ENCODE measurements at regions not wholly inside any gene's neighbourhood (a gene's known extent, or its start where the extent isn't known, plus 50 kb on each side); places are given as distances from the start of the nearest gene placed in this dataset.

GRCh38 chr4:121237069-121237399 is 72.9 kb upstream of the TNIP3 start (continued):
- TF ChIP-seq, protein P1, sequence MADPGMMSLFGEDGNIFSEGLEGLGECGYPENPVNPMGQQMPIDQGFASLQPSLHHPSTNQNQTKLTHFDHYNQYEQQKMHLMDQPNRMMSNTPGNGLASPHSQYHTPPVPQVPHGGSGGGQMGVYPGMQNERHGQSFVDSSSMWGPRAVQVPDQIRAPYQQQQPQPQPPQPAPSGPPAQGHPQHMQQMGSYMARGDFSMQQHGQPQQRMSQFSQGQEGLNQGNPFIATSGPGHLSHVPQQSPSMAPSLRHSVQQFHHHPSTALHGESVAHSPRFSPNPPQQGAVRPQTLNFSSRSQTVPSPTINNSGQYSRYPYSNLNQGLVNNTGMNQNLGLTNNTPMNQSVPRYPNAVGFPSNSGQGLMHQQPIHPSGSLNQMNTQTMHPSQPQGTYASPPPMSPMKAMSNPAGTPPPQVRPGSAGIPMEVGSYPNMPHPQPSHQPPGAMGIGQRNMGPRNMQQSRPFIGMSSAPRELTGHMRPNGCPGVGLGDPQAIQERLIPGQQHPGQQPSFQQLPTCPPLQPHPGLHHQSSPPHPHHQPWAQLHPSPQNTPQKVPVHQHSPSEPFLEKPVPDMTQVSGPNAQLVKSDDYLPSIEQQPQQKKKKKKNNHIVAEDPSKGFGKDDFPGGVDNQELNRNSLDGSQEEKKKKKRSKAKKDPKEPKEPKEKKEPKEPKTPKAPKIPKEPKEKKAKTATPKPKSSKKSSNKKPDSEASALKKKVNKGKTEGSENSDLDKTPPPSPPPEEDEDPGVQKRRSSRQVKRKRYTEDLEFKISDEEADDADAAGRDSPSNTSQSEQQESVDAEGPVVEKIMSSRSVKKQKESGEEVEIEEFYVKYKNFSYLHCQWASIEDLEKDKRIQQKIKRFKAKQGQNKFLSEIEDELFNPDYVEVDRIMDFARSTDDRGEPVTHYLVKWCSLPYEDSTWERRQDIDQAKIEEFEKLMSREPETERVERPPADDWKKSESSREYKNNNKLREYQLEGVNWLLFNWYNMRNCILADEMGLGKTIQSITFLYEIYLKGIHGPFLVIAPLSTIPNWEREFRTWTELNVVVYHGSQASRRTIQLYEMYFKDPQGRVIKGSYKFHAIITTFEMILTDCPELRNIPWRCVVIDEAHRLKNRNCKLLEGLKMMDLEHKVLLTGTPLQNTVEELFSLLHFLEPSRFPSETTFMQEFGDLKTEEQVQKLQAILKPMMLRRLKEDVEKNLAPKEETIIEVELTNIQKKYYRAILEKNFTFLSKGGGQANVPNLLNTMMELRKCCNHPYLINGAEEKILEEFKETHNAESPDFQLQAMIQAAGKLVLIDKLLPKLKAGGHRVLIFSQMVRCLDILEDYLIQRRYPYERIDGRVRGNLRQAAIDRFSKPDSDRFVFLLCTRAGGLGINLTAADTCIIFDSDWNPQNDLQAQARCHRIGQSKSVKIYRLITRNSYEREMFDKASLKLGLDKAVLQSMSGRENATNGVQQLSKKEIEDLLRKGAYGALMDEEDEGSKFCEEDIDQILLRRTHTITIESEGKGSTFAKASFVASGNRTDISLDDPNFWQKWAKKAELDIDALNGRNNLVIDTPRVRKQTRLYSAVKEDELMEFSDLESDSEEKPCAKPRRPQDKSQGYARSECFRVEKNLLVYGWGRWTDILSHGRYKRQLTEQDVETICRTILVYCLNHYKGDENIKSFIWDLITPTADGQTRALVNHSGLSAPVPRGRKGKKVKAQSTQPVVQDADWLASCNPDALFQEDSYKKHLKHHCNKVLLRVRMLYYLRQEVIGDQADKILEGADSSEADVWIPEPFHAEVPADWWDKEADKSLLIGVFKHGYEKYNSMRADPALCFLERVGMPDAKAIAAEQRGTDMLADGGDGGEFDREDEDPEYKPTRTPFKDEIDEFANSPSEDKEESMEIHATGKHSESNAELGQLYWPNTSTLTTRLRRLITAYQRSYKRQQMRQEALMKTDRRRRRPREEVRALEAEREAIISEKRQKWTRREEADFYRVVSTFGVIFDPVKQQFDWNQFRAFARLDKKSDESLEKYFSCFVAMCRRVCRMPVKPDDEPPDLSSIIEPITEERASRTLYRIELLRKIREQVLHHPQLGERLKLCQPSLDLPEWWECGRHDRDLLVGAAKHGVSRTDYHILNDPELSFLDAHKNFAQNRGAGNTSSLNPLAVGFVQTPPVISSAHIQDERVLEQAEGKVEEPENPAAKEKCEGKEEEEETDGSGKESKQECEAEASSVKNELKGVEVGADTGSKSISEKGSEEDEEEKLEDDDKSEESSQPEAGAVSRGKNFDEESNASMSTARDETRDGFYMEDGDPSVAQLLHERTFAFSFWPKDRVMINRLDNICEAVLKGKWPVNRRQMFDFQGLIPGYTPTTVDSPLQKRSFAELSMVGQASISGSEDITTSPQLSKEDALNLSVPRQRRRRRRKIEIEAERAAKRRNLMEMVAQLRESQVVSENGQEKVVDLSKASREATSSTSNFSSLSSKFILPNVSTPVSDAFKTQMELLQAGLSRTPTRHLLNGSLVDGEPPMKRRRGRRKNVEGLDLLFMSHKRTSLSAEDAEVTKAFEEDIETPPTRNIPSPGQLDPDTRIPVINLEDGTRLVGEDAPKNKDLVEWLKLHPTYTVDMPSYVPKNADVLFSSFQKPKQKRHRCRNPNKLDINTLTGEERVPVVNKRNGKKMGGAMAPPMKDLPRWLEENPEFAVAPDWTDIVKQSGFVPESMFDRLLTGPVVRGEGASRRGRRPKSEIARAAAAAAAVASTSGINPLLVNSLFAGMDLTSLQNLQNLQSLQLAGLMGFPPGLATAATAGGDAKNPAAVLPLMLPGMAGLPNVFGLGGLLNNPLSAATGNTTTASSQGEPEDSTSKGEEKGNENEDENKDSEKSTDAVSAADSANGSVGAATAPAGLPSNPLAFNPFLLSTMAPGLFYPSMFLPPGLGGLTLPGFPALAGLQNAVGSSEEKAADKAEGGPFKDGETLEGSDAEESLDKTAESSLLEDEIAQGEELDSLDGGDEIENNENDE (IDR thresholded peaks at IDR 0.05; ENCODE audit: insufficient replicate concordance, low read length), result no peak
- TF ChIP-seq KDM5A (IDR thresholded peaks at IDR 0.05; ENCODE audit: low read length), result no peak
- TF ChIP-seq SP4 (IDR thresholded peaks at IDR 0.05; ENCODE audit: low read length), result no peak
- TF ChIP-seq SP1 (IDR thresholded peaks at IDR 0.05; ENCODE audit: low read depth, low read length), result no peak
- TF ChIP-seq CTBP2 (IDR thresholded peaks at IDR 0.05; ENCODE audit: borderline replicate concordance, insufficient read depth, insufficient read length, low read length), result no peak
- no peak for TF ChIP-seq RXRA (IDR thresholded peaks at IDR 0.05; ENCODE audit: insufficient read depth, low read depth, low read length)
- TF ChIP-seq TAF7 (optimal IDR thresholded peaks at IDR 0.05; ENCODE audit: borderline replicate concordance, low read depth, low read length), result no peak
- TF ChIP-seq HDAC6 (IDR thresholded peaks at IDR 0.05; ENCODE audit: low read depth, low read length), result no peak
- TF ChIP-seq BRCA1 (IDR thresholded peaks at IDR 0.05; ENCODE audit: low read depth, low read length), result no peak
- TF ChIP-seq SIN3A (conservative IDR thresholded peaks at IDR 0.05 in 1 of 2, IDR thresholded peaks at IDR 0.05 in 1 of 2; ENCODE audit: low read depth in 1 of 2, low read length in 2 of 2), result no peak
